ENCODE measurements at regions not wholly inside any gene's neighbourhood (a gene's known extent, or its start where the extent isn't known, plus 50 kb on each side); places are given as distances from the start of the nearest gene placed in this dataset.
"Not testable (repeated sequence)": the region's sequence is repeated elsewhere in the genome, so short reads cannot be mapped to it uniquely, and the experiment has no call there.

- peak in 3 of 10 donors; percentile 10 to 79 (median 17) for DNase-seq
- intact Hi-C loops (cut with DNase I): loop anchor here (10.0 kb wide), 1 partner anchor 610 kb away; no protein-coding TSS in a partner anchor
Measured at GRCh38 chr22:34414467-34415440, 494.5 kb upstream of the LARGE1 start.

- intact Hi-C loops (cut with DNase I): loop anchor here (10.0 kb wide), 1 partner anchor 609 kb away; no protein-coding TSS in a partner anchor
Measured at GRCh38 chr22:34416022-34416860, 496.0 kb upstream of the LARGE1 start.

GRCh38 chr22:34422948-34423347, 502.7 kb upstream of the LARGE1 start:
- intact Hi-C loops (cut with DNase I); DNase-seq: not testable (repeated sequence)

More at GRCh38 chr22:34416022-34416860, 496.0 kb upstream of the LARGE1 start:
- no peak for DNase-seq

- intact Hi-C loops (cut with DNase I): no loop called here
- no peak for DNase-seq
Measured at GRCh38 chr22:34427436-34427835, 507.2 kb upstream of the LARGE1 start.

- no peak for DNase-seq
- intact Hi-C loops (cut with DNase I): no loop called here
Measured at GRCh38 chr22:34427841-34428240, 507.6 kb upstream of the LARGE1 start.

- intact Hi-C loops (cut with DNase I): no loop called here
Measured at GRCh38 chr22:34429314-34429713, 509.0 kb upstream of the LARGE1 start.

GRCh38 chr22:34430386-34430785, 510.1 kb upstream of the LARGE1 start:
- intact Hi-C loops (cut with DNase I): no loop called here
- DNase-seq: no peak

More at GRCh38 chr22:34429314-34429713, 509.0 kb upstream of the LARGE1 start:
- no peak for DNase-seq

- DNase-seq: no peak
- intact Hi-C loops (cut with DNase I): no loop called here
Measured at GRCh38 chr22:34434371-34434770, 514.1 kb upstream of the LARGE1 start.

- intact Hi-C loops (cut with DNase I): no loop called here
Measured at GRCh38 chr22:34437140-34437539, 516.9 kb upstream of the LARGE1 start.

GRCh38 chr22:34454598-34454997, 534.3 kb upstream of the LARGE1 start:
- DNase-seq: no peak
- intact Hi-C loops (cut with DNase I): no loop called here

More at GRCh38 chr22:34437140-34437539, 516.9 kb upstream of the LARGE1 start:
- no peak for DNase-seq

GRCh38 chr22:34462795-34463194, 542.5 kb upstream of the LARGE1 start:
- intact Hi-C loops (cut with DNase I): no loop called here
- DNase-seq: no peak

- peak in 7 of 10 donors; percentile 16 to 90 (median 48) for DNase-seq
- intact Hi-C loops (cut with DNase I): no loop called here
Measured at GRCh38 chr22:34475886-34476285, 555.6 kb upstream of the LARGE1 start.

- no peak for DNase-seq
- intact Hi-C loops (cut with DNase I): no loop called here
Measured at GRCh38 chr22:34476762-34477161, 556.5 kb upstream of the LARGE1 start.

- intact Hi-C loops (cut with DNase I): no loop called here
- DNase-seq: no peak
Measured at GRCh38 chr22:34481090-34481489, 560.8 kb upstream of the LARGE1 start.

- intact Hi-C loops (cut with DNase I): no loop called here
Measured at GRCh38 chr22:34486381-34486780, 566.1 kb upstream of the LARGE1 start.

GRCh38 chr22:34489861-34490260, 569.6 kb upstream of the LARGE1 start:
- no peak for DNase-seq
- intact Hi-C loops (cut with DNase I): no loop called here

More at GRCh38 chr22:34486381-34486780, 566.1 kb upstream of the LARGE1 start:
- no peak for DNase-seq

GRCh38 chr22:34490886-34491285, 570.6 kb upstream of the LARGE1 start:
- DNase-seq: no peak
- intact Hi-C loops (cut with DNase I): no loop called here

GRCh38 chr22:34493486-34493885, 572.5 kb upstream of the ISX start:
- intact Hi-C loops (cut with DNase I): no loop called here
- no peak for DNase-seq

- intact Hi-C loops (cut with DNase I): no loop called here
- DNase-seq: no peak
Measured at GRCh38 chr22:34501366-34501965, 564.5 kb upstream of the ISX start.

- intact Hi-C loops (cut with DNase I): no loop called here
Measured at GRCh38 chr22:34502821-34503220, 563.1 kb upstream of the ISX start.

More at GRCh38 chr22:34502821-34503220, 563.1 kb upstream of the ISX start:
- DNase-seq: no peak
